ENCODE measurements at regions not wholly inside any gene's neighbourhood (a gene's known extent, or its start where the extent isn't known, plus 50 kb on each side); places are given as distances from the start of the nearest gene placed in this dataset.

DNA sequence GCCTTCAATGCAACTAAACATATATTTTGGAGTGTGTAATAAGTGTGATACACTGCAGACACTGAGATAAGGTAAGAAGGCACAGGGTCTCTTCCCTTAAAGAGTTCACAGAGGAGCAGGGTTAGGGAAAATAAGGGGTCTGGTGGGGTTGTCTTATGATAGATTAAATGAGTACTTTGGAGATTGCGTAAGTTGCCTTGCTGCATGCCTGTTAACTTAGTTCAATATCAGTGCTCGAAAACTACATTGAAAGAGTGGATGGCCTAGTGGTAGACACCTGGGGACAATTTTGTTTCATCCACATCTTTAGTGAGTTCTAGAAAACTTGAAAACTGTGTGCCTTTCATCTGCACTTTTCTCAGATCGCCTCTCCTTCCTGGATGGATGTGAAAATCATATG lies 123.2 kb upstream of the BTBD3 start:
- no peak overlapping the region for H3K4me3 ChIP-seq (ENCODE audit: low read depth, low read length, poor library complexity, severe bottlenecking)
- H3K36me3 ChIP-seq (ENCODE audit: insufficient read depth, low read length): no peaks in the 10 kb centered on the region
- ChIA-PET POLR2A (no interaction called here), CTCF (ENCODE audit: unreplicated experiment) (no interaction called here)
- no peaks in the 10 kb centered on the region for H3K4me1 ChIP-seq (ENCODE audit: insufficient read depth, low read length, poor library complexity, severe bottlenecking)
- BruUV-seq (replicated peaks): no TSS peak
- H4K20me1 ChIP-seq (ENCODE audit: insufficient read depth, low read length): no peaks in the 10 kb centered on the region
- H3K79me2 ChIP-seq (ENCODE audit: insufficient read depth, low read depth, low read length): no peaks in the 10 kb centered on the region
- H2AFZ ChIP-seq (ENCODE audit: low read length): no peak overlapping the region
- no peak overlapping the region for H3K27ac ChIP-seq (ENCODE audit: low read depth, low read length, poor library complexity, severe bottlenecking)
- DNase-seq (ENCODE audit: low spot score): no peak
- no peaks in the 10 kb centered on the region for H3K9me3 ChIP-seq (ENCODE audit: low read length)
- intact Hi-C loops (cut with micrococcal nuclease; ENCODE audit: unreplicated experiment): no loop called here
- H3K4me2 ChIP-seq (ENCODE audit: low read length): no peak overlapping the region
- H3K9me2 ChIP-seq (ENCODE audit: insufficient read depth, low read length): no peaks in the 10 kb centered on the region
- TF ChIP-seq EZH2phosphoT487 (IDR thresholded peaks at IDR 0.05; ENCODE audit: borderline replicate concordance, low read depth, low read length): no peak
- TF ChIP-seq, protein P1, sequence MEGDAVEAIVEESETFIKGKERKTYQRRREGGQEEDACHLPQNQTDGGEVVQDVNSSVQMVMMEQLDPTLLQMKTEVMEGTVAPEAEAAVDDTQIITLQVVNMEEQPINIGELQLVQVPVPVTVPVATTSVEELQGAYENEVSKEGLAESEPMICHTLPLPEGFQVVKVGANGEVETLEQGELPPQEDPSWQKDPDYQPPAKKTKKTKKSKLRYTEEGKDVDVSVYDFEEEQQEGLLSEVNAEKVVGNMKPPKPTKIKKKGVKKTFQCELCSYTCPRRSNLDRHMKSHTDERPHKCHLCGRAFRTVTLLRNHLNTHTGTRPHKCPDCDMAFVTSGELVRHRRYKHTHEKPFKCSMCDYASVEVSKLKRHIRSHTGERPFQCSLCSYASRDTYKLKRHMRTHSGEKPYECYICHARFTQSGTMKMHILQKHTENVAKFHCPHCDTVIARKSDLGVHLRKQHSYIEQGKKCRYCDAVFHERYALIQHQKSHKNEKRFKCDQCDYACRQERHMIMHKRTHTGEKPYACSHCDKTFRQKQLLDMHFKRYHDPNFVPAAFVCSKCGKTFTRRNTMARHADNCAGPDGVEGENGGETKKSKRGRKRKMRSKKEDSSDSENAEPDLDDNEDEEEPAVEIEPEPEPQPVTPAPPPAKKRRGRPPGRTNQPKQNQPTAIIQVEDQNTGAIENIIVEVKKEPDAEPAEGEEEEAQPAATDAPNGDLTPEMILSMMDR (conservative IDR thresholded peaks at IDR 0.05; ENCODE audit: low read length): no peak

DNA sequence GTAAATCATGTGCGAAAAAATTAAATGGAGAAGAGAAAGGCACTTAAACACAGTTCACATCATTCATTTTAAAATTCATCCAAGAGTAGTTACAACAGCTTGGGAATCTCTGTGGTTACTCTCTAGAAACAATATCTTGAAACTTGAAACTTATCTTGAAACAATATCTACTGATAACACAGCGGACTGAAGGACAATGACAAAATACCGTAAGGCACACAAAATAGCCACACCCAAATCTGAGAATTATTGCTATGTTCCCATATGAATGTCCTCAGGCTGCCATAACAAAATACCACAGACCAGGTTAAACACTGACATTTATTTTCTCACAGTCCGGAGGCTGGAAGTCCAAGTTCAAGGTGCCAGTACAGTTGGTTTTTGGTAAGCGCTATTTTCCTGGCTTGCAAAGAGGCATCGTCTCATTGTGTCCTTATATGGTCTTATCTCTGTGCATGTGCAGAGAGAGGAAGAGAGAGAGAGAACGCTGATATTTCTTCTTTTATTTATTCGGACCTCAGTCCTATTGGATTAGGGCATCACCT lies 122.5 kb upstream of the BTBD3 start:
- no TSS peak for BruUV-seq (replicated peaks)
- CTCF ChIA-PET (ENCODE audit: unreplicated experiment): no interaction called here
- no peak overlapping the region for H3K4me2 ChIP-seq (ENCODE audit: low read length)

DNA sequence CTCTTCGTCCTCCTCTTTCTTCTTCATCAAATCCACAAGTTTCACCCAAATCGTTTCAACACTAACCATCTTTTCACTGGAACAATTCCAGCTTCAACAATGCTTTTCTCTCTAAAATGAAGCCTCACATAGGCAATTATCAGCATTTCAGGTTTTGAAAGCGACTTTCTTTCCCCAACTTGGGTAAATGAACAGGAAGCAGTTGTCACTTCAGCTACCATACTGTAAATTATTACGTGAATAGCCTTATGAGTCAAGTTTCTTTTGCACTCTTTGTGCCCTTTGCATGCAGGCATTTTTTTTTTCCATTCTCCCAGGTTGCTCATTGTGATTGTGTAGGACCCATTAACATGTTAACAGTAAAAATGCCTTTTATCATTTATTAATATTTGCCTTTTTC lies 121.7 kb upstream of the BTBD3 start:
- ChIA-PET POLR2A (interaction anchor here (1.0 kb wide), 1 partner anchor 10 kb away, joined by 3 read pairs; no protein-coding TSS in a partner anchor), CTCF (ENCODE audit: unreplicated experiment) (no interaction called here)
- no peaks in the 10 kb centered on the region for H3K36me3 ChIP-seq (ENCODE audit: insufficient read depth, low read length)
- no peaks in the 10 kb centered on the region for H3K9me2 ChIP-seq (ENCODE audit: insufficient read depth, low read length)
- H3K4me3 ChIP-seq (ENCODE audit: low read depth, low read length, poor library complexity, severe bottlenecking): no peak overlapping the region
- intact Hi-C loops (cut with micrococcal nuclease; ENCODE audit: unreplicated experiment): no loop called here
- H3K79me2 ChIP-seq (ENCODE audit: insufficient read depth, low read depth, low read length): no peaks in the 10 kb centered on the region
- no peak overlapping the region for H2AFZ ChIP-seq (ENCODE audit: low read length)
- TF ChIP-seq EZH2phosphoT487 (IDR thresholded peaks at IDR 0.05; ENCODE audit: borderline replicate concordance, low read depth, low read length): no peak
- TF ChIP-seq, protein P1 (conservative IDR thresholded peaks at IDR 0.05; ENCODE audit: low read length): no peak
- H3K4me1 ChIP-seq (ENCODE audit: insufficient read depth, low read length, poor library complexity, severe bottlenecking): no peaks in the 10 kb centered on the region
- no peaks in the 10 kb centered on the region for H4K20me1 ChIP-seq (ENCODE audit: insufficient read depth, low read length)
- H3K27ac ChIP-seq (ENCODE audit: low read depth, low read length, poor library complexity, severe bottlenecking): no peak overlapping the region
- no TSS peak for BruUV-seq (replicated peaks)
- no peaks in the 10 kb centered on the region for H3K9me3 ChIP-seq (ENCODE audit: low read length)
- no peak overlapping the region for H3K4me2 ChIP-seq (ENCODE audit: low read length)
- DNase-seq (ENCODE audit: low spot score): no peak

More for the DNA sequence above, 122.5 kb upstream of the BTBD3 start:
- no peaks in the 10 kb centered on the region for H3K4me1 ChIP-seq (ENCODE audit: insufficient read depth, low read length, poor library complexity, severe bottlenecking)
- no peaks in the 10 kb centered on the region for H3K9me3 ChIP-seq (ENCODE audit: low read length)
- H3K9me2 ChIP-seq (ENCODE audit: insufficient read depth, low read length): no peaks in the 10 kb centered on the region
- intact Hi-C loops (cut with micrococcal nuclease; ENCODE audit: unreplicated experiment): no loop called here
- no peaks in the 10 kb centered on the region for H3K36me3 ChIP-seq (ENCODE audit: insufficient read depth, low read length)
- TF ChIP-seq, protein P1 (conservative IDR thresholded peaks at IDR 0.05; ENCODE audit: low read length): no peak
- no peak for TF ChIP-seq EZH2phosphoT487 (IDR thresholded peaks at IDR 0.05; ENCODE audit: borderline replicate concordance, low read depth, low read length)
- DNase-seq (ENCODE audit: low spot score): no peak
- H3K4me3 ChIP-seq (ENCODE audit: low read depth, low read length, poor library complexity, severe bottlenecking): no peak overlapping the region
- no peak overlapping the region for H2AFZ ChIP-seq (ENCODE audit: low read length)
- no peaks in the 10 kb centered on the region for H4K20me1 ChIP-seq (ENCODE audit: insufficient read depth, low read length)
- POLR2A ChIA-PET: interaction anchor here (1.0 kb wide), 1 partner anchor 9 kb away, joined by 3 read pairs; no protein-coding TSS in a partner anchor
- H3K79me2 ChIP-seq (ENCODE audit: insufficient read depth, low read depth, low read length): no peaks in the 10 kb centered on the region
- no peak overlapping the region for H3K27ac ChIP-seq (ENCODE audit: low read depth, low read length, poor library complexity, severe bottlenecking)
